GM12878 (cell line): ENCODE measurements at regions not wholly inside any gene's neighbourhood (a gene's known extent, or its start where the extent isn't known, plus 50 kb on each side); places are given as distances from the start of the nearest gene placed in this dataset.

Source experiments
- ATAC-seq: fragments of 200-7000 bp; cut with Tn5 transposase; 3 replicates; pipeline ENCODE4 v1.9.1; 2020; ENCODE audit warnings: mild to moderate bottlenecking, moderate library complexity
- BruUV-seq: library from RNA; stranded (reverse); fragments of 400-500 nt; replicated peaks from 2 replicates; lab custom pipeline; 2021; lab: Mats Ljungman, UMichigan
- CTCF ChIA-PET: fragments of 300-600 bp; sonication (Branson Sonifier 250); formaldehyde crosslinking; extraction: SDS; loops from one replicate; lab custom pipeline; 2021; ENCODE audit warnings: inconsistent platforms; lab: Yijun Ruan, JAX
- POLR2A ChIA-PET: fragments of 350-600 bp; formaldehyde crosslinking; extraction: SDS; loops from one replicate; lab custom pipeline; 2021; ENCODE audit warnings: inconsistent platforms; lab: Charles Lee
- RAD21 ChIA-PET: fragments of 300-600 bp; sonication (Branson Sonifier 250); formaldehyde crosslinking; loops from one replicate; lab custom pipeline; 2023; ENCODE audit warnings: antibody characterized with exemption; ENCODE audit not compliant: unreplicated experiment; lab: Charles Lee
- SMC1A ChIA-PET: fragments of 300-600 bp; sonication (Branson Sonifier 250); formaldehyde crosslinking; loops from one replicate; lab custom pipeline; 2023; ENCODE audit not compliant: unreplicated experiment, uncharacterized antibody; lab: Charles Lee
- DNase-seq: peaks from one replicate; pipeline ENCODE4 v3.0.0-alpha.2; 2011; ENCODE audit warnings: low read depth, low spot score
- FAIRE-seq: peaks from 3 replicates; lab custom pipeline; 2011; peaks lifted over from hg19 to GRCh38; lab: Jason Lieb, UNC
- H2AFZ ChIP-seq: 2 replicates; pipeline ENCODE4 v1.6.0; 2011; ENCODE audit warnings: low read depth, low read length, control low read depth; ENCODE audit not compliant: control insufficient read depth
- H3K27ac ChIP-seq: 2 replicates; pipeline ENCODE4 v1.5.1; 2011; ENCODE audit warnings: control low read depth; ENCODE audit not compliant: control insufficient read depth, insufficient read depth
- H3K27me3 ChIP-seq, 2 experiments: replicated peaks in 1 of 2; 2 replicates each; pipeline versions ENCODE4 v1.6.0 to v1.6.1; 2011; ENCODE audit warnings: low read length in 1 of 2; ENCODE audit not compliant: control insufficient read depth in 2 of 2, insufficient read depth in 2 of 2
- H3K36me3 ChIP-seq, 2 experiments: 2 replicates each; pipeline ENCODE4 v1.5.1; 2011; ENCODE audit warnings: low read length in 1 of 2; ENCODE audit not compliant: control insufficient read depth in 2 of 2, insufficient read depth in 2 of 2
- H3K4me1 ChIP-seq: 2 replicates; pipeline ENCODE4 v1.6.1; 2011; ENCODE audit warnings: mild to moderate bottlenecking, low read length, moderate library complexity, mixed read lengths; ENCODE audit not compliant: control insufficient read depth, insufficient read depth
- H3K4me2 ChIP-seq: 2 replicates; pipeline ENCODE4 v1.6.0; 2011; ENCODE audit warnings: control low read depth; ENCODE audit not compliant: control insufficient read depth, insufficient read depth
- H3K4me3 ChIP-seq: fragments of 200-600 bp; sonication (generic); 2 replicates; pipeline ENCODE4 v1.5.1; 2016
- H3K79me2 ChIP-seq: 2 replicates; pipeline ENCODE4 v1.6.0; 2011; ENCODE audit warnings: low read length; ENCODE audit not compliant: control insufficient read depth, insufficient read depth
- H3K9ac ChIP-seq: 2 replicates; pipeline ENCODE4 v1.8.0; 2011; ENCODE audit warnings: low read length, control low read depth, mixed read lengths; ENCODE audit not compliant: control insufficient read depth, insufficient read depth
- H3K9me3 ChIP-seq: replicated peaks from 3 replicates; pipeline ENCODE4 v1.5.1; 2011; ENCODE audit warnings: mild to moderate bottlenecking, low read length; ENCODE audit not compliant: control insufficient read depth, insufficient read depth
- H4K20me1 ChIP-seq: 2 replicates; pipeline ENCODE4 v1.6.0; 2011; ENCODE audit not compliant: control insufficient read depth, insufficient read depth
- ASH2L ChIP-seq: fragments of 300-600, 200-600 bp; sonication (generic); IDR thresholded peaks from 2 replicates; pipeline ENCODE4 v1.6.1; 2017; ENCODE audit warnings: low read depth, mild to moderate bottlenecking, borderline replicate concordance
- CEBPZ ChIP-seq: fragments of 150-350 bp; IDR thresholded peaks from 2 replicates; pipeline ENCODE4 v1.6.1; 2016; ENCODE audit warnings: low read depth, low read length
- KDM1A ChIP-seq: fragments of 200-600 bp; sonication (generic); IDR thresholded peaks from 2 replicates; pipeline ENCODE4 v1.6.1; 2016; ENCODE audit warnings: borderline replicate concordance
- MEF2A ChIP-seq: IDR thresholded peaks from 2 replicates; pipeline ENCODE4 v1.6.1; 2011; ENCODE audit warnings: low read depth, mild to moderate bottlenecking, low read length, moderate library complexity; ENCODE audit not compliant: insufficient read depth
- PAX8 ChIP-seq: fragments of 450-650 bp; IDR thresholded peaks from 2 replicates; pipeline ENCODE4 v1.6.1; 2017; ENCODE audit warnings: mild to moderate bottlenecking, moderate library complexity
- PBX3 ChIP-seq: IDR thresholded peaks from 2 replicates; pipeline ENCODE4 v1.6.1; 2011; ENCODE audit warnings: mild to moderate bottlenecking, low read depth, low read length, moderate library complexity; ENCODE audit not compliant: insufficient replicate concordance
- RB1 ChIP-seq: fragments of 450-650 bp; formaldehyde crosslinking; IDR thresholded peaks from 2 replicates; pipeline ENCODE4 v1.6.1; 2017; ENCODE audit warnings: mild to moderate bottlenecking, borderline replicate concordance
- TCF12 ChIP-seq: IDR thresholded peaks from 2 replicates; pipeline ENCODE4 v1.6.1; 2011; ENCODE audit warnings: low read depth, mild to moderate bottlenecking, low read length
- ZBTB4 ChIP-seq: fragments of 450-650 bp; formaldehyde crosslinking; IDR thresholded peaks from 2 replicates; pipeline ENCODE4 v1.4.0; 2022; ENCODE audit warnings: mild to moderate bottlenecking, moderate library complexity
- ZNF592 ChIP-seq: fragments of 450-650 bp; IDR thresholded peaks from 2 replicates; pipeline ENCODE4 v1.6.1; 2017; ENCODE audit warnings: mild to moderate bottlenecking, moderate library complexity
- in situ Hi-C: fragments of 300-500 bp; cut with MboI; formaldehyde crosslinking; loops from 9 replicates; pipeline ENCODE4 v1.14.3; 2018; ENCODE audit warnings: mixed read lengths
- intact Hi-C: fragments of 100-400 bp; cut with micrococcal nuclease; formaldehyde crosslinking; loops from one replicate; pipeline ENCODE4 v1.14.2; 2022; ENCODE audit not compliant: unreplicated experiment
- TF ChIP-seq, protein P1 (sequence below): IDR thresholded peaks from 2 replicates; pipeline ENCODE4 v1.6.1; 2011; ENCODE audit warnings: low read depth, mild to moderate bottlenecking, low read length, moderate library complexity, borderline replicate concordance; ENCODE audit errors: extremely low read depth

- TF ChIP-seq, protein P1, sequence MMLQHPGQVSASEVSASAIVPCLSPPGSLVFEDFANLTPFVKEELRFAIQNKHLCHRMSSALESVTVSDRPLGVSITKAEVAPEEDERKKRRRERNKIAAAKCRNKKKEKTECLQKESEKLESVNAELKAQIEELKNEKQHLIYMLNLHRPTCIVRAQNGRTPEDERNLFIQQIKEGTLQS = no peak
- TF ChIP-seq ZBTB4 (CRISPR knock-in tag) (no peak), ASH2L (no peak), CEBPZ (no peak)
These were observed 485.4 kb upstream of the LRRC7 start (continued) for GRCh38 chr1:69082312-69082711.

DNA sequence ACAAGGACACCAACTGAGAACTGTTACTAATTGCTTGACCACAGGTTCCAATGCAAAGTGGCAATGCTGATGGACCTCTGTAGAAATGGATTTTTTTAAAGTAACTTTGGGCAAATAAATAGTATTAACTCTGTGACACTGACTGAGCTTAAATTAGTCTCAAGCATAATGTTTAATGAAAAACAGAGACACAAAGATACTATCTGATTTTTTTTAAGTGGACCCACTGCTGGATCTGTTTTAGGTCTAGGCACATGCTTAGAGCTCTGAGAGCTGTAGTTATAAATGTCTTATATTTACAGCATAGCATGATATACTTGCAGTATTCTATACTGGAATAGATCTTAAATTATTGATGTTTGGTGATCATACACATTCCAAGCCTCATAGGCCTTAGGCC is 481.6 kb upstream of the LRRC7 start:
- RAD21 ChIA-PET = no interaction called here
- no peak for TF ChIP-seq MEF2A
- no peak for TF ChIP-seq RB1
- no peak for TF ChIP-seq PAX8
- no peak for TF ChIP-seq PBX3
- TF ChIP-seq KDM1A = no peak
- TF ChIP-seq ZNF592 = no peak
- TF ChIP-seq TCF12 = no peak

More for the DNA sequence above, 481.6 kb upstream of the LRRC7 start:
- Histone ChIP-seq H3K36me3 (no peaks in the 10 kb centered on the region), H3K27me3 (no peaks in the 10 kb centered on the region), H4K20me1 (no peaks in the 10 kb centered on the region), H3K4me1 (no peaks in the 10 kb centered on the region), H3K27ac (no peak overlapping the region), H2AFZ (no peak overlapping the region), H3K4me2 (no peak overlapping the region), H3K9me3 (no peaks in the 10 kb centered on the region; the same call in 2 of the 3 replicates), H3K79me2 (no peaks in the 10 kb centered on the region), H3K4me3 (no peak overlapping the region), H3K9ac (no peak overlapping the region)
- in situ Hi-C loops (no loop called here), intact Hi-C loops (no loop called here)
- SMC1A ChIA-PET = no interaction called here
- no TSS peak for BruUV-seq
- no peak for DNase-seq
- POLR2A ChIA-PET = no interaction called here
- no peak for ATAC-seq
- CTCF ChIA-PET = no interaction called here
- no peak for FAIRE-seq
